Memory B cell (primary cell): ENCODE measurements at regions not wholly inside any gene's neighbourhood (a gene's known extent, or its start where the extent isn't known, plus 50 kb on each side); places are given as distances from the start of the nearest gene placed in this dataset.
A peak's percentile ranks its signal among the peaks of the same experiment; 100 is the strongest.

Experiments
- ATAC-seq: fragments of 150-1000 bp; cut with Tn5 transposase; 2 replicates; pipeline ENCODE4 v1.10.0; 2021; ENCODE audit warnings: low read depth, mild to moderate bottlenecking, moderate library complexity
- DNase-seq, 2 donors: peaks; one replicate each; pipeline ENCODE4 v3.0.0; 2022; ENCODE audit warnings: low spot score in 2 of 2
- H3K27ac Mint-ChIP-seq: one replicate; pipeline ENCODE4 v1.8.0; 2022; ENCODE audit warnings: mild to moderate bottlenecking, moderate library complexity, mixed read lengths
- H3K27me3 Mint-ChIP-seq: one replicate; pipeline ENCODE4 v1.8.0; 2022; ENCODE audit warnings: mixed read lengths
- H3K36me3 Mint-ChIP-seq: one replicate; pipeline ENCODE4 v1.8.0; 2022; ENCODE audit warnings: mild to moderate bottlenecking, mixed read lengths
- H3K4me1 Mint-ChIP-seq: one replicate; pipeline ENCODE4 v1.8.0; 2022; ENCODE audit warnings: mixed read lengths
- H3K4me3 Mint-ChIP-seq: one replicate; pipeline ENCODE4 v1.8.0; 2022; ENCODE audit warnings: mild to moderate bottlenecking, moderate library complexity, mixed read lengths
- H3K9me3 Mint-ChIP-seq: one replicate; pipeline ENCODE4 v1.8.0; 2022; ENCODE audit warnings: mixed read lengths

DNA sequence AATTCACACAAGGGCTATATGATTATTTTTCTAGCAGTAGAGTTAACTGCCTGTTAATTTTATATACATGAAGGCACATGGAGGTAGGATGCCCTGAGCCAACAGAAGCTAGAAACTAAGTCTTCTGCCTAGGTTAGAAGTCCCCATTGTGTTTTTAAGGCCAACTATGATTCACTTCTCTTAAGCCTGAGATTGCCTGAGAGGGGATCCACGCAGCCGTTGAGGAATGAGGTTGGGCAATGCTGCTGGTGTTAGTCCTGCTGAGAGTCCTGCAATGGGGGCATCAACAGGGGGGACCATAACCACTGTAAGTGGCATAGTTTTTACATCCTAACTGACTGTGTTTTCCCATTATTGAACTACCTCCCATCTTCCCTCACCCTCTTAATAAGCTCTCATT is 60.1 kb upstream of the PFN2 start:
- Mint-ChIP-seq H3K27me3 (peaks cover 18% of the 10 kb centered on the region), H3K4me1 (no peaks in the 10 kb centered on the region)

DNA sequence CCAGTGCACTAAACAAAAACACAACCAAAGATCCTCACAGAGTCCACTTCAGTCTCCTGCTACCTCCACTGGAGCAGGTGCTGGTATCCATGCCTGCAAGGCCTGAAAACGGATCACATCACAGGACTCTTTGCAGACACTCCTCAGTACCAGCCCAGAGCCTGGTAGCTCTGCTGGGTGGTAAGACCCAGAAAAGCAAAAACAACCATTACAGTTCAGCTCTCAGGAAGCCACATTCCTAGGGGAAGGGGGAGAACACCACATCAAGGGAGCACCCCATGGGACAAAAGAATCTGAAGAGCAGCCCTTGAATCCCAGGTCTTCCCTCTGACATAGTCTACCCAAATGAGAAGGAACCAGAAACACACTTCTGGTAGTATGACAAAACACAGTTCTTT is 52.5 kb upstream of the PFN2 start:
- DNase-seq (no peak), ATAC-seq (no peak)
- Mint-ChIP-seq H3K9me3 (peaks cover 19% of the 10 kb centered on the region), H3K36me3 (peaks cover 6% of the 10 kb centered on the region), H3K27me3 (peaks cover 13% of the 10 kb centered on the region), H3K4me3 (peak overlapping the region; percentile 25), H3K4me1 (peaks cover 6% of the 10 kb centered on the region), H3K27ac (no peak overlapping the region)

More for the DNA sequence above, 60.1 kb upstream of the PFN2 start:
- DNase-seq (no peak), ATAC-seq (no peak)
- no peak overlapping the region for H3K4me3 Mint-ChIP-seq
- no peaks in the 10 kb centered on the region for H3K36me3 Mint-ChIP-seq
- H3K27ac Mint-ChIP-seq, result no peak overlapping the region
- peaks cover 5% of the 10 kb centered on the region for H3K9me3 Mint-ChIP-seq

DNA sequence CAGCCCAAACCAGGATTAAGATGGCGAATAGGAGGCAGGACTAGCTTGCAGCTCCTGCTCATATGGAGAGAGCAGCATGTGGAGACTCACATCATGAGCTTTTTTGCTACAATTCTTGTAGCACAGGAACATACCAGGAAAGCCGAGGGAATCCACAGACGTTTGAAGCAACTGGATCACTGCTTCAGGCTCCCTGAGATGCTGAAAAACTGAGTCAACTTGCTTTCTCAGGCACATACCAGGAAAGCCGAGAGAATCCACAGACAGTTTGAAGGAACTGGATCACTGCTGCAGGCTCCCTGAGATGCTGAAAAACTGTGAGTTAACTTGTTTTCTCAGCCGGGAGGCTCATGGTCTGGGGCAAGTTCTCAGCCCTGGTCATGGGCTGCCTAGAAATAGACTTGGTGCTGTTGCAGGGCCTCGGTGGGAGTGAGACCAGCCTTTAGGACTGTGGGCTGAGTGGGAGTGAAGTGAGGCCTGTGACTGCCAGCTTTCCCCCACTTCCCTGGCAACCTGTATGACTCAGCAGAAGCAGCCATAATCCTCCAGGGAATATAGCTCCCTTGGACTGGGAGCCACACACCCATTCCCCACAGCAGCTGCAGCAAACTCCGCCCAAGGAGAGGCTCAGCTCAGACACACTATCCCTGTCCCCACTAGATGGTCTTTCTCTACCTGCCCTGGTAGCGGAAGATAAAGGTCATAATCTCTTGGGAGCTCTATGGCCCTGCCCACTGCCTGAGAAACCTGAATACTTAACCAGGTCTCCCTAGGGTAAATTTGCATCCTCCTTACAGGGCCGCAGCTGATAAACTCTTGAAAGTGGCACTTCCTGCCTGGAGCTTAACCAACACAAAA is 51.9 kb upstream of the PFN2 start:
- Mint-ChIP-seq H3K4me3 (peak overlapping the region; percentile 25), H3K27ac (no peak overlapping the region), H3K4me1 (peaks cover 6% of the 10 kb centered on the region), H3K9me3 (peaks cover 15% of the 10 kb centered on the region), H3K36me3 (peaks cover 6% of the 10 kb centered on the region), H3K27me3 (peaks cover 14% of the 10 kb centered on the region)
- ATAC-seq, result peak; percentile 22
- no peak for DNase-seq

- peaks cover 6% of the 10 kb centered on the region for H3K36me3 Mint-ChIP-seq
- no peak overlapping the region for H3K4me3 Mint-ChIP-seq
- DNase-seq (no peak), ATAC-seq (no peak)
- H3K9me3 Mint-ChIP-seq, result peaks cover 13% of the 10 kb centered on the region
- H3K27me3 Mint-ChIP-seq, result peaks cover 13% of the 10 kb centered on the region
- H3K4me1 Mint-ChIP-seq, result peaks cover 6% of the 10 kb centered on the region
- no peak overlapping the region for H3K27ac Mint-ChIP-seq
Observed at GRCh38 chr3:150020527-150020926, 49.8 kb upstream of the PFN2 start.
